WTC11 (cell line): ENCODE measurements at regions not wholly inside any gene's neighbourhood (a gene's known extent, or its start where the extent isn't known, plus 50 kb on each side); places are given as distances from the start of the nearest gene placed in this dataset.

Source experiments
- ATAC-seq: fragments of 200-7000 bp; cut with Tn5 transposase; 2 replicates; pipeline ENCODE4 v1.10.0; 2021; ENCODE audit warnings: mild to moderate bottlenecking, moderate library complexity
- CTCF ChIA-PET: fragments of 300-600 bp; sonication (Branson Sonifier 250); formaldehyde crosslinking; loops from one replicate; lab custom pipeline; 2021; ENCODE audit warnings: antibody characterized with exemption; lab: Charles Lee
- POLR2A ChIA-PET: fragments of 350-600 bp; sonication (Branson Sonifier 250); formaldehyde crosslinking; loops from one replicate; lab custom pipeline; 2021; ENCODE audit warnings: antibody characterized with exemption; lab: Charles Lee
- DNase-seq: peaks from one replicate; pipeline ENCODE4 v3.0.0; 2021; ENCODE audit warnings: low spot score
- H3K27ac Mint-ChIP-seq: 2 replicates; pipeline ENCODE4 v1.8.0; 2021; ENCODE audit warnings: mixed read lengths
- H3K27me3 Mint-ChIP-seq: 2 replicates; pipeline ENCODE4 v1.8.0; 2021; ENCODE audit warnings: low read depth, mild to moderate bottlenecking, moderate library complexity, mixed read lengths
- H3K36me3 Mint-ChIP-seq: 2 replicates; pipeline ENCODE4 v1.8.0; 2021; ENCODE audit warnings: mixed read lengths
- H3K4me1 Mint-ChIP-seq: 2 replicates; pipeline ENCODE4 v1.8.0; 2022; ENCODE audit warnings: mixed read lengths
- H3K4me3 Mint-ChIP-seq: 2 replicates; pipeline ENCODE4 v1.8.0; 2021; ENCODE audit warnings: mild to moderate bottlenecking, moderate library complexity, mixed read lengths
- H3K9me3 Mint-ChIP-seq: 2 replicates; pipeline ENCODE4 v1.8.0; 2021; ENCODE audit warnings: mixed read lengths
- CBFB ChIP-seq: sonication (generic); formaldehyde crosslinking; IDR thresholded peaks from 2 replicates; pipeline ENCODE4 v1.8.1; 2022; ENCODE audit warnings: mild to moderate bottlenecking, low read depth, missing genetic modification reagents
- ELF4 ChIP-seq: sonication (generic); formaldehyde crosslinking; IDR thresholded peaks from 2 replicates; pipeline ENCODE4 v1.8.1; 2022; ENCODE audit warnings: low read depth, mild to moderate bottlenecking, moderate library complexity, missing genetic modification reagents
- FOXJ3 ChIP-seq: sonication (generic); formaldehyde crosslinking; IDR thresholded peaks from 2 replicates; pipeline ENCODE4 v1.9.0; 2021; ENCODE audit warnings: missing genetic modification reagents, mild to moderate bottlenecking, borderline replicate concordance
- IRF2 ChIP-seq: sonication (generic); formaldehyde crosslinking; IDR thresholded peaks from 2 replicates; pipeline ENCODE4 v1.8.0; 2022; ENCODE audit warnings: low read depth, missing genetic modification reagents, borderline replicate concordance
- MYBL2 ChIP-seq: sonication (generic); formaldehyde crosslinking; IDR thresholded peaks from 2 replicates; pipeline ENCODE4 v1.8.1; 2023; ENCODE audit warnings: mild to moderate bottlenecking, moderate library complexity, missing genetic modification reagents
- STAT6 ChIP-seq: sonication (generic); formaldehyde crosslinking; conservative IDR thresholded peaks from 2 replicates; pipeline ENCODE4 v1.8.1; 2023; ENCODE audit warnings: mild to moderate bottlenecking, low read depth, missing genetic modification reagents, moderate library complexity
- ZNF317 ChIP-seq: sonication (generic); formaldehyde crosslinking; IDR thresholded peaks from 2 replicates; pipeline ENCODE4 v1.8.1; 2023; ENCODE audit warnings: low read depth, mild to moderate bottlenecking, moderate library complexity, missing genetic modification reagents, borderline replicate concordance
- ZNF396 ChIP-seq: fragments of 250-450 bp; sonication (Bioruptor Pico); IDR thresholded peaks from 2 replicates; pipeline ENCODE4 v1.8.0; 2021; ENCODE audit warnings: mild to moderate bottlenecking, moderate library complexity, borderline replicate concordance
- ZNF512 ChIP-seq: sonication (generic); formaldehyde crosslinking; IDR thresholded peaks from 2 replicates; pipeline ENCODE4 v1.8.1; 2022; ENCODE audit warnings: missing genetic modification reagents, borderline replicate concordance
- TF ChIP-seq, protein P1 (sequence below): sonication (generic); formaldehyde crosslinking; IDR thresholded peaks from 2 replicates; pipeline ENCODE4 v1.8.1; 2022; ENCODE audit warnings: mild to moderate bottlenecking, missing genetic modification reagents, moderate library complexity, borderline replicate concordance
- TF ChIP-seq, protein P2 (sequence below): fragments of 250-450 bp; sonication (Bioruptor Pico); IDR thresholded peaks from 2 replicates; pipeline ENCODE4 v1.9.0; 2021; ENCODE audit warnings: mild to moderate bottlenecking
- TF ChIP-seq, protein P3 (sequence below): sonication (generic); formaldehyde crosslinking; IDR thresholded peaks from 2 replicates; pipeline ENCODE4 v1.8.0; 2023; ENCODE audit warnings: missing genetic modification reagents, mild to moderate bottlenecking, borderline replicate concordance
- TF ChIP-seq, protein P4 (sequence below): sonication (generic); formaldehyde crosslinking; IDR thresholded peaks from 2 replicates; pipeline ENCODE4 v1.8.1; 2023; ENCODE audit warnings: mild to moderate bottlenecking, missing genetic modification reagents

DNA sequence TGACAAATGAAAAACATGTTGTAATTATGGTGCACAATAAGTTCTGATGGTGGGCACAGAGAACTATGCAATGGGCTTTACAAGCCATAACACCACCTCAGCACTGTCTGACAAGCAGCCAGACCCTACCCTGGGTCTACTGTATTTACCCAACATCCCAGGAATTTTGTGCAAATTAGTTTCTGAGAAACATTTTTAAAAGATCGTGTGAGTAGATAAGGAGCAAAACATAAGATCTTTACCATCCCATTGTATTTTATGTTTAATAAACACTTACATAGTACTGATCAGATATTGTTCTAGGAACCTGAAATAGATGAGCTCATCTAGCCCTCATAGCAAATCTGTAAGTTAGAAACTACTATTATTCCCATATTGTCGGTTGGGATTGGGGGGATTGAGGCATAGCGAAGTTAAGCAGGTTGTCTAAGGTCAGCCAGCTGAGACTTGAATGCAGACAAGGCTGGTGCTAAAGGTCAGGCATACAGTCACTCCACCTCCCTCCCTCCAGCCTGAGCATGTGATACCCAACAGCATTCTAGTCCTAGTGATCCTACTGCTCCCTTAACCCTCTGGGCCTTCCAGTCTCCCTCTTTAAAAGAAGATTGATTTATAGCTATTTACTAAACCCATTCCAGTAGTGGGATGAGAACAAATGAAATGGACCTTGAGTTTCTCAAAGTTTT, 67.4 kb upstream of the STAM2 start:
- POLR2A ChIA-PET, result no interaction called here
- H3K27ac Mint-ChIP-seq, result no peak overlapping the region
- peak; percentile 51 for ATAC-seq

DNA sequence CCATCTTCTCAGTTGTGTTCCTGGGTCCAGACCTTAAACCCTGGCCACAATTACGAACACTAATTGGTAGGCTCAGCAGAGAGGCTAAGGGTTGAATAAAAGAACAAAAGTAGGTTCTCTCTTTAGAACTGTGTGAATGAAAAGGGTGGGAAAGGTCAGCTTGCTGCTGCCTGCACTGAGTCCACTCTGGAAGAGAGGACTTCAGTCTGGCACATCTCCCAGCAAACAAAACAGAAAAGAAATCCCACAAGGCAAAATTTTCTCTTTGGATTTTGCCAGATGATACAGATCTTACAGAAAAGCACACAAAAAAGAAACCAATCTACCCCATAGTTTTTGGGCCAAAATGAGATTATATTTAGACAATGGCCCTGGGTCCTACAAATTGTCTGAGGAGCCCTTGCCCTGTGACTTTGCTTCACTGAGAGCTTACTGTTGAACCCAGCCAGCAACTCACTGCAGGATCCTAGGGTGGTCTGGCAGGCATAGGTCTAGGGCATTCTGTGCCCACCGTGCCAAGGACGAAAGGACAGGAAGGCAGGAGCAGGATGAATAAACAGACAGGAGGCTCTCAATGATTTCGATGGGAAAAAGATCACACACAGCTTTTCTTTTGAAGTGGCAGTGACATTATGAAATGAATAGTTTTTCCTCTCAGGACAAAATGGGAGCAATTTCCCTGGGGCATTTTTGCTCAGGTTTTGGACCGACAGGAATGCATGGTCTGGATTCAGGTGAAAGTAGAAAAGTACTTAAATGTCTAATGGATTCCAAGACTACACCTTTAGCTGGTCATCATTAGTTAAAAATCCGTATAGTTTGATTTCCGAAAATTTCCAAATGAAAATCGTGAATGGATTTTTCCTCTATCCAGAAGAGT, 68.4 kb upstream of the STAM2 start:
- ChIA-PET POLR2A (no interaction called here), CTCF (no interaction called here)
- Mint-ChIP-seq H3K27me3 (no peaks in the 10 kb centered on the region; the same call in 1 of the 2 replicates), H3K36me3 (peaks cover 5% of the 10 kb centered on the region; the same call in 1 of the 2 replicates), H3K27ac (no peak overlapping the region), H3K4me1 (peaks cover 3% of the 10 kb centered on the region), H3K4me3 (no peak overlapping the region), H3K9me3 (peaks cover 24% of the 10 kb centered on the region)
- TF ChIP-seq, protein P1, sequence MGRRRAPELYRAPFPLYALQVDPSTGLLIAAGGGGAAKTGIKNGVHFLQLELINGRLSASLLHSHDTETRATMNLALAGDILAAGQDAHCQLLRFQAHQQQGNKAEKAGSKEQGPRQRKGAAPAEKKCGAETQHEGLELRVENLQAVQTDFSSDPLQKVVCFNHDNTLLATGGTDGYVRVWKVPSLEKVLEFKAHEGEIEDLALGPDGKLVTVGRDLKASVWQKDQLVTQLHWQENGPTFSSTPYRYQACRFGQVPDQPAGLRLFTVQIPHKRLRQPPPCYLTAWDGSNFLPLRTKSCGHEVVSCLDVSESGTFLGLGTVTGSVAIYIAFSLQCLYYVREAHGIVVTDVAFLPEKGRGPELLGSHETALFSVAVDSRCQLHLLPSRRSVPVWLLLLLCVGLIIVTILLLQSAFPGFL, result no peak
- no peak for TF ChIP-seq ZNF512 (CRISPR knock-in tag)
- TF ChIP-seq, protein P2, sequence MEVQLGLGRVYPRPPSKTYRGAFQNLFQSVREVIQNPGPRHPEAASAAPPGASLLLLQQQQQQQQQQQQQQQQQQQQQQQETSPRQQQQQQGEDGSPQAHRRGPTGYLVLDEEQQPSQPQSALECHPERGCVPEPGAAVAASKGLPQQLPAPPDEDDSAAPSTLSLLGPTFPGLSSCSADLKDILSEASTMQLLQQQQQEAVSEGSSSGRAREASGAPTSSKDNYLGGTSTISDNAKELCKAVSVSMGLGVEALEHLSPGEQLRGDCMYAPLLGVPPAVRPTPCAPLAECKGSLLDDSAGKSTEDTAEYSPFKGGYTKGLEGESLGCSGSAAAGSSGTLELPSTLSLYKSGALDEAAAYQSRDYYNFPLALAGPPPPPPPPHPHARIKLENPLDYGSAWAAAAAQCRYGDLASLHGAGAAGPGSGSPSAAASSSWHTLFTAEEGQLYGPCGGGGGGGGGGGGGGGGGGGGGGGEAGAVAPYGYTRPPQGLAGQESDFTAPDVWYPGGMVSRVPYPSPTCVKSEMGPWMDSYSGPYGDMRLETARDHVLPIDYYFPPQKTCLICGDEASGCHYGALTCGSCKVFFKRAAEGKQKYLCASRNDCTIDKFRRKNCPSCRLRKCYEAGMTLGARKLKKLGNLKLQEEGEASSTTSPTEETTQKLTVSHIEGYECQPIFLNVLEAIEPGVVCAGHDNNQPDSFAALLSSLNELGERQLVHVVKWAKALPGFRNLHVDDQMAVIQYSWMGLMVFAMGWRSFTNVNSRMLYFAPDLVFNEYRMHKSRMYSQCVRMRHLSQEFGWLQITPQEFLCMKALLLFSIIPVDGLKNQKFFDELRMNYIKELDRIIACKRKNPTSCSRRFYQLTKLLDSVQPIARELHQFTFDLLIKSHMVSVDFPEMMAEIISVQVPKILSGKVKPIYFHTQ (CRISPR knock-in tag), result no peak
- ATAC-seq (no peak), DNase-seq (no peak)

More for the DNA sequence above, 67.4 kb upstream of the STAM2 start:
- Mint-ChIP-seq H3K36me3 (peaks cover 5% of the 10 kb centered on the region; the same call in 1 of the 2 replicates), H3K4me3 (no peak overlapping the region), H3K9me3 (peaks cover 24% of the 10 kb centered on the region), H3K4me1 (peaks cover 3% of the 10 kb centered on the region), H3K27me3 (no peaks in the 10 kb centered on the region; the same call in 1 of the 2 replicates)
- CTCF ChIA-PET, result interaction anchor here (0.6 to 1.1 kb wide), 2 partner anchors 393 to 404 kb away, joined by 3 to 4 read pairs; no protein-coding TSS in a partner anchor
- DNase-seq, result no peak
- no peak for TF ChIP-seq STAT6 (CRISPR knock-in tag)
- no peak for TF ChIP-seq CBFB
- no peak for TF ChIP-seq ZNF396
- TF ChIP-seq IRF2 (CRISPR knock-in tag), result no peak
- TF ChIP-seq, protein P3, sequence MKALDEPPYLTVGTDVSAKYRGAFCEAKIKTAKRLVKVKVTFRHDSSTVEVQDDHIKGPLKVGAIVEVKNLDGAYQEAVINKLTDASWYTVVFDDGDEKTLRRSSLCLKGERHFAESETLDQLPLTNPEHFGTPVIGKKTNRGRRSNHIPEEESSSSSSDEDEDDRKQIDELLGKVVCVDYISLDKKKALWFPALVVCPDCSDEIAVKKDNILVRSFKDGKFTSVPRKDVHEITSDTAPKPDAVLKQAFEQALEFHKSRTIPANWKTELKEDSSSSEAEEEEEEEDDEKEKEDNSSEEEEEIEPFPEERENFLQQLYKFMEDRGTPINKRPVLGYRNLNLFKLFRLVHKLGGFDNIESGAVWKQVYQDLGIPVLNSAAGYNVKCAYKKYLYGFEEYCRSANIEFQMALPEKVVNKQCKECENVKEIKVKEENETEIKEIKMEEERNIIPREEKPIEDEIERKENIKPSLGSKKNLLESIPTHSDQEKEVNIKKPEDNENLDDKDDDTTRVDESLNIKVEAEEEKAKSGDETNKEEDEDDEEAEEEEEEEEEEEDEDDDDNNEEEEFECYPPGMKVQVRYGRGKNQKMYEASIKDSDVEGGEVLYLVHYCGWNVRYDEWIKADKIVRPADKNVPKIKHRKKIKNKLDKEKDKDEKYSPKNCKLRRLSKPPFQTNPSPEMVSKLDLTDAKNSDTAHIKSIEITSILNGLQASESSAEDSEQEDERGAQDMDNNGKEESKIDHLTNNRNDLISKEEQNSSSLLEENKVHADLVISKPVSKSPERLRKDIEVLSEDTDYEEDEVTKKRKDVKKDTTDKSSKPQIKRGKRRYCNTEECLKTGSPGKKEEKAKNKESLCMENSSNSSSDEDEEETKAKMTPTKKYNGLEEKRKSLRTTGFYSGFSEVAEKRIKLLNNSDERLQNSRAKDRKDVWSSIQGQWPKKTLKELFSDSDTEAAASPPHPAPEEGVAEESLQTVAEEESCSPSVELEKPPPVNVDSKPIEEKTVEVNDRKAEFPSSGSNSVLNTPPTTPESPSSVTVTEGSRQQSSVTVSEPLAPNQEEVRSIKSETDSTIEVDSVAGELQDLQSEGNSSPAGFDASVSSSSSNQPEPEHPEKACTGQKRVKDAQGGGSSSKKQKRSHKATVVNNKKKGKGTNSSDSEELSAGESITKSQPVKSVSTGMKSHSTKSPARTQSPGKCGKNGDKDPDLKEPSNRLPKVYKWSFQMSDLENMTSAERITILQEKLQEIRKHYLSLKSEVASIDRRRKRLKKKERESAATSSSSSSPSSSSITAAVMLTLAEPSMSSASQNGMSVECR (CRISPR knock-in tag), result no peak
- no peak for TF ChIP-seq ZNF317 (CRISPR knock-in tag)
- TF ChIP-seq ELF4, result no peak
- TF ChIP-seq, protein P4, sequence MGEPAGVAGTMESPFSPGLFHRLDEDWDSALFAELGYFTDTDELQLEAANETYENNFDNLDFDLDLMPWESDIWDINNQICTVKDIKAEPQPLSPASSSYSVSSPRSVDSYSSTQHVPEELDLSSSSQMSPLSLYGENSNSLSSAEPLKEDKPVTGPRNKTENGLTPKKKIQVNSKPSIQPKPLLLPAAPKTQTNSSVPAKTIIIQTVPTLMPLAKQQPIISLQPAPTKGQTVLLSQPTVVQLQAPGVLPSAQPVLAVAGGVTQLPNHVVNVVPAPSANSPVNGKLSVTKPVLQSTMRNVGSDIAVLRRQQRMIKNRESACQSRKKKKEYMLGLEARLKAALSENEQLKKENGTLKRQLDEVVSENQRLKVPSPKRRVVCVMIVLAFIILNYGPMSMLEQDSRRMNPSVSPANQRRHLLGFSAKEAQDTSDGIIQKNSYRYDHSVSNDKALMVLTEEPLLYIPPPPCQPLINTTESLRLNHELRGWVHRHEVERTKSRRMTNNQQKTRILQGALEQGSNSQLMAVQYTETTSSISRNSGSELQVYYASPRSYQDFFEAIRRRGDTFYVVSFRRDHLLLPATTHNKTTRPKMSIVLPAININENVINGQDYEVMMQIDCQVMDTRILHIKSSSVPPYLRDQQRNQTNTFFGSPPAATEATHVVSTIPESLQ (CRISPR knock-in tag), result no peak
- no peak for TF ChIP-seq FOXJ3 (CRISPR knock-in tag)
- no peak for TF ChIP-seq MYBL2 (CRISPR knock-in tag)
